ENCODE measurements at regions not wholly inside any gene's neighbourhood (a gene's known extent, or its start where the extent isn't known, plus 50 kb on each side); places are given as distances from the start of the nearest gene placed in this dataset.

- TF ChIP-seq POLR2A (IDR thresholded peaks at IDR 0.05) (no peak), EP300 (IDR thresholded peaks at IDR 0.05) (no peak)
- TF ChIP-seq, protein P1, sequence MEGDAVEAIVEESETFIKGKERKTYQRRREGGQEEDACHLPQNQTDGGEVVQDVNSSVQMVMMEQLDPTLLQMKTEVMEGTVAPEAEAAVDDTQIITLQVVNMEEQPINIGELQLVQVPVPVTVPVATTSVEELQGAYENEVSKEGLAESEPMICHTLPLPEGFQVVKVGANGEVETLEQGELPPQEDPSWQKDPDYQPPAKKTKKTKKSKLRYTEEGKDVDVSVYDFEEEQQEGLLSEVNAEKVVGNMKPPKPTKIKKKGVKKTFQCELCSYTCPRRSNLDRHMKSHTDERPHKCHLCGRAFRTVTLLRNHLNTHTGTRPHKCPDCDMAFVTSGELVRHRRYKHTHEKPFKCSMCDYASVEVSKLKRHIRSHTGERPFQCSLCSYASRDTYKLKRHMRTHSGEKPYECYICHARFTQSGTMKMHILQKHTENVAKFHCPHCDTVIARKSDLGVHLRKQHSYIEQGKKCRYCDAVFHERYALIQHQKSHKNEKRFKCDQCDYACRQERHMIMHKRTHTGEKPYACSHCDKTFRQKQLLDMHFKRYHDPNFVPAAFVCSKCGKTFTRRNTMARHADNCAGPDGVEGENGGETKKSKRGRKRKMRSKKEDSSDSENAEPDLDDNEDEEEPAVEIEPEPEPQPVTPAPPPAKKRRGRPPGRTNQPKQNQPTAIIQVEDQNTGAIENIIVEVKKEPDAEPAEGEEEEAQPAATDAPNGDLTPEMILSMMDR (IDR thresholded peaks at IDR 0.05), result no peak
- no peak for DNase-seq
- no peaks in the 10 kb centered on the region for H3K4me1 ChIP-seq (ENCODE audit: insufficient read depth)
- no peaks in the 10 kb centered on the region for H3K27me3 ChIP-seq
- WGBS, 3 donors, result 0 to 7% (median 3%) methylated on average over 1 of the region's 1 CpG
- H3K36me3 ChIP-seq, result no peaks in the 10 kb centered on the region
- H3K9me3 ChIP-seq, result no peaks in the 10 kb centered on the region
- intact Hi-C loops (cut with DNase I), result no loop called here
- H3K27ac ChIP-seq, result no peak overlapping the region
- no peak overlapping the region for H3K4me3 ChIP-seq
Observed at GRCh38 chr7:81331061-81332018, 412.5 kb upstream of the SEMA3C start.

- Histone ChIP-seq H3K27me3 (no peaks in the 10 kb centered on the region), H3K4me3 (no peak overlapping the region), H3K4me1 (ENCODE audit: insufficient read depth) (no peaks in the 10 kb centered on the region), H3K36me3 (no peaks in the 10 kb centered on the region), H3K9me3 (no peaks in the 10 kb centered on the region), H3K27ac (no peak overlapping the region)
- TF ChIP-seq, protein P1 (IDR thresholded peaks at IDR 0.05), result no peak
- TF ChIP-seq EP300 (IDR thresholded peaks at IDR 0.05) (no peak), POLR2A (IDR thresholded peaks at IDR 0.05) (no peak)
- no peak for DNase-seq
- WGBS, 3 donors, result 93 to 97% (median 93%) methylated on average over 1 of the region's 1 CpG
- intact Hi-C loops (cut with DNase I), result no loop called here
Observed at GRCh38 chr7:81330108-81330507, 411.3 kb upstream of the SEMA3C start.

GRCh38 chr7:81327468-81328266 lies 408.8 kb upstream of the SEMA3C start:
- DNase-seq, result no peak
- 66 to 75% (median 69%) methylated on average over 4 of the region's 4 CpGs for WGBS, 3 donors
- Histone ChIP-seq H3K4me3 (no peak overlapping the region), H3K36me3 (no peaks in the 10 kb centered on the region), H3K9me3 (no peaks in the 10 kb centered on the region), H3K27me3 (no peaks in the 10 kb centered on the region), H3K4me1 (ENCODE audit: insufficient read depth) (no peaks in the 10 kb centered on the region), H3K27ac (no peak overlapping the region)
- intact Hi-C loops (cut with DNase I), result no loop called here
- TF ChIP-seq, protein P1 (IDR thresholded peaks at IDR 0.05), result no peak
- TF ChIP-seq EP300 (IDR thresholded peaks at IDR 0.05) (no peak), POLR2A (IDR thresholded peaks at IDR 0.05) (no peak)

GRCh38 chr7:81321949-81322348 lies 403.1 kb upstream of the SEMA3C start:
- no peak for DNase-seq
- TF ChIP-seq, protein P1 (IDR thresholded peaks at IDR 0.05), result no peak
- TF ChIP-seq EP300 (IDR thresholded peaks at IDR 0.05) (no peak), POLR2A (IDR thresholded peaks at IDR 0.05) (no peak)
- Histone ChIP-seq H3K4me1 (ENCODE audit: insufficient read depth) (no peaks in the 10 kb centered on the region), H3K36me3 (no peaks in the 10 kb centered on the region), H3K27ac (no peak overlapping the region), H3K27me3 (no peaks in the 10 kb centered on the region), H3K4me3 (no peak overlapping the region), H3K9me3 (no peaks in the 10 kb centered on the region)
- intact Hi-C loops (cut with DNase I), result no loop called here
- WGBS, 3 donors, result 87 to 91% (median 88%) methylated on average over 1 of the region's 1 CpG

All from ovary (tissue), 7 donors.